Left ventricle myocardium superior (tissue), 1 donor: ENCODE measurements at regions not wholly inside any gene's neighbourhood (a gene's known extent, or its start where the extent isn't known, plus 50 kb on each side); places are given as distances from the start of the nearest gene placed in this dataset.
A peak's percentile ranks its signal among the peaks of the same experiment; 100 is the strongest.

ENCODE experiments used
- ATAC-seq: fragments of 200-7000 bp; cut with Tn5 transposase; one replicate; pipeline ENCODE4 v1.9.1; 2020; ENCODE audit warnings: mild to moderate bottlenecking, moderate library complexity
- DNase-seq: peaks from one replicate; pipeline ENCODE4 v3.0.0-alpha.2; 2020
- intact Hi-C: fragments of 100-400 bp; cut with micrococcal nuclease; formaldehyde crosslinking; loops from one replicate; pipeline ENCODE4 v1.11.0; 2022
- donor health status: DM: no; HTN: yes; CAD: no; lungs with severe emphysema.

GRCh38 chr12:124452576-124453331 lies 114.7 kb downstream of the NCOR2 start:
- DNase-seq (peak; percentile 33), ATAC-seq (no peak)
- intact Hi-C loops = no loop called here

- intact Hi-C loops = no loop called here
- DNase-seq (no peak), ATAC-seq (no peak)
Measured at GRCh38 chr12:124451637-124452243, 115.7 kb downstream of the NCOR2 start.

GRCh38 chr12:124451016-124451415 lies 116.4 kb downstream of the NCOR2 start:
- intact Hi-C loops = no loop called here
- DNase-seq (peak; percentile 33), ATAC-seq (no peak)

DNA sequence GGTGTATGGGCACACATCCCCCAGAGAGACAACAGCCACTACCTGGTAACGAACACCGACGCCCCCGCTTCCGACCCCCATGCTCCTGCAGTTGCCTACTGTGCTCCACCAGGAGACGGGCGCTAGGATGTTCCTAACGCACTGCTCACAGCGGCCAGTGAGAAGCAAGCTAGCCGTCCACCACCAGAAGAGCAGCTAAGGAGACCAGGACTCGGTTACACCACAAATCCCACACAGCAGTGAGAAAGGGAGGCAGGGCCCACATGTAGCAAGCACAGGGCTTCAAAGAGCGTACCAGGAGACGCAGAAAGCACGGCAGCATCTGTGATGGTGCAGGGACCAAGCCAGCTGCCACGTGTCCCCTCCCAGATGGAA lies 117.0 kb downstream of the NCOR2 start:
- DNase-seq (peak; percentile 25), ATAC-seq (no peak)
- intact Hi-C loops = no loop called here

DNA sequence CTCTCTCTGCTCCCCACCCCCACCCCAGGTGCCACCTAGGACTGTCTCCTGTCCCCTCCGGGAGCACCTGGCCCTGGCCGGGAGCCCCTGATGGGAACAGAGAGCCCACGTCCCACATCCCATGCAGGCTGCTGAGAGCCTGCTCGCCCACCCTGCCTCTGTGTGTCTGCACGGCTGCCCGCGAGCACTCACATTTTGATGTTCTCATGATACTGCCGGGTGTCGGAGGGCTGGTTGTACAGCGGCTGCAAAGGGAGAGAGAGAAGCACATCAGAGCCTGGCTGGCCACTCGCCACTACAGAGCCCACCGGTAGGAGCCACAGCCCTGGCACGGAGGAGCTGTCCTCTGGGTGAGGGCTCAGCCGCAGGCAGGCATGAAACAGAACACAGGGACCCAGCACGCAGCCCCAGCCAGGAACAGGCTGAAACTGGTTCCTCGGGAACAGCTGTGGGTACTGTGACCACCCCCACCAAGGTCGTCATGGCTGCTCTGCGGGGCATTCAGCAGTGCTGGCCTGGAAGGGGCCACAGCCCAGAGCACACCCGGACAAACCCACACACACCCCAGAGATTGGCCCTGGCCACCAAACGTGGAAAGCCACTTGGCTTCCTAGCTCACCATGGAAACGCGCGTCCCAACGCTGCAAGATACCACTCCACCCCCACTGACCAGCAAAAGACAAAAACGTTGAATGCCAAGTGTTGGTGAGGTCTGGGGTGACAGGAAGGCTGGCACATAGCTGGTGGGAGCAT lies 117.6 kb downstream of the NCOR2 start:
- intact Hi-C loops = no loop called here
- no peak for DNase-seq
- ATAC-seq = no peak

- intact Hi-C loops = no loop called here
- no peak for ATAC-seq
- DNase-seq = no peak
Measured at GRCh38 chr12:124448955-124449622, 118.3 kb downstream of the NCOR2 start.

DNA sequence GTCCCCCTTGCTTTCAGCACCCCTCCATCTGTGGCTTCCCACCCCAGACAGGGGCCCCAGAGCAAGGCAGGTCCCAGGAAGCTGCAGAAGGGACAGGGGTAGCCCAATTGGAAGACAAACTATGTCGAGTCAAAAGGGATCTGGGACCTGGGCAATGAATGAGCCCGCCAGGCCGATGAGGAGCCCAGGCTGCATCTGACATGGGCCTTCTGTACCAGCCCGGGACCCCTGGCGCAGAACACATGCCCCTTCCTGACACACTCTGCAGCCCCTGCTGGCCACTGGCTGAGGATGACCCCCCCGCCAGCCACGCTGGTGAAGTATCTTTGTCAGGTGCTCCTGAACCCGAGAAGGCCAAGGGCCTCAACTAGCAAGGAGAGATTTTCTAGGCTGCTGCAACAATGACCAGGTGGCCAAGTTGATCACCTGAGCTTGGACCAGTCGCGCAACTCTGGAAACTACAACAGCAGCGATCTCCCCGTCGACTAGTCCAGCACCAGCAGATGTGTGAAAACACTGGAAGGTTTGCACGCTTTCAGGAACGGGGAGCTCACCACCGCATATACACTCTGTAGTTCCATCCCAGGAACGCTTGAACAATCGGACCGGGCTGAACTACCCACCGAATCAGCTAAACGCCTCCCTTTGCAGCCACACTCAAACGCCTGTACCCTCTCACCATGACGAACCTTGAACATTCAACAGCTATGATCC lies 119.0 kb downstream of the NCOR2 start:
- intact Hi-C loops = no loop called here
- ATAC-seq (no peak), DNase-seq (no peak)

DNA sequence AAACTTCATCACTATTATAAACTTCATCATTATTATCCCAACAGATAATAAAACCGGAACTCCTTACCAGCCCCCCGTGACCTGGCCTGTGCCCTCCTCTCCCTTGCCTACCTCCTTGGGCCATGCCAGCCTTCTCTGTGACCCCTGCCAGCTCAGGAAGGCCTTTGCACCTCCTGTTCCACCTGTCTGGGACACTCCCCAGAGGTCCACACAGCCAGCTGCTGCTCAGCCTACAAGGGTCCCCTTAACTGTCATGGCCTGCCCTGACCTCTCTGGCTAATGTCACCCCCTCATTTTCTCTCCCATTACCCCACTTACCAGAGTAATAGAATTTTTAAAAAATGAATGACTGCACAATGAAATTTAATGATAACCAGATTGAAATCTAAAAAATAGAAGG lies 121.0 kb downstream of the NCOR2 start:
- DNase-seq (peak; percentile 13), ATAC-seq (no peak)
- intact Hi-C loops = no loop called here

DNA sequence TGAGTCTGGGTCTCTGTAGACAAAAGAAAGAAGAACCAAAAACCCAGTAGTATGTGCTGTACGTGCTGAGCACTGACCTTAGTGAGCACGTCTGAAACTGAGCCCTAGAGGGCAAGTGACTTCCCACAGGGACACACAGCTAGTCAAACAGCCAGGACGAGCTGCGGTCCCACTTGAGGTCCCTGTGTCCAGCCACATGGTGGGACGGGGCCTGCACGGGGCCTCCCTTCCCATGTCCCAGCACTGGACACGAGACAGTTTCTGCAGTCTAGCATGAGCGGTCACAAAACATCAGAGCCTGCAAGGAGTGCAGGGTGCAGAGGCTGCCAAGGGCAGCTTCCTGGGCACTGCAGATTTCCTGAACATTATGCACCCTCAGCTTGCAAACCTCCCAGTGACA lies 121.6 kb downstream of the NCOR2 start:
- no peak for ATAC-seq
- peak; percentile 15 for DNase-seq

DNA sequence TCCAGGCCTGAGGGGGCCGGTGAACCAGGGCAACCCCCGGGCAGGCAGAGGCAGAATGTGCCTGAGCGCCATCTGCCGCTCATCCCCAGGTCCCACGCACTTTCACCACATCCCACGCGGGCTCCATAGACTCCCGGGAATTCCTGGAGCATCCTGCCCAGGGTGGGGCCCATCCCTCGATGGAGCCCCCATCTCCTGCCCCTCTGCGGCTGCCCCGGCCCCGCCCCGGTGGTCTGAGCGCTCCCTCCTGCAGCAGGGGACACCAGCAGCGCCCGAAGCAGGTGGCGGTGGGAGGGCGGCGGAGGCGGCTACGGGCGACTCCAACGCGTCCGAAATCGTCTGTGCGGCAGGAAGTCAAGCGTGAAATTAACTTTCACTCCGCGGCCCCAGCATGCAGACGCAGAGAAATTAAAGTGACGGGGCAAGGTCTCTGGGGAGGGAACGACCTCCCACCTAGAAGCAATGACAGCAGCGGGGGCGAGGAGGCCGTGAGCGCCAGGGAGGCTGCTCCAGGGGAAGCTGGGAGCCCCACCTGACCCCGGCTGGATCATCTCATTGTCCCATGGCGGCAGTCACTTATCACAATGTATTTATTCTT lies 122.2 kb downstream of the NCOR2 start:
- DNase-seq = peak; percentile 27
- intact Hi-C loops = no loop called here
- ATAC-seq = no peak

More for the DNA sequence above, 121.6 kb downstream of the NCOR2 start:
- intact Hi-C loops = no loop called here

DNA sequence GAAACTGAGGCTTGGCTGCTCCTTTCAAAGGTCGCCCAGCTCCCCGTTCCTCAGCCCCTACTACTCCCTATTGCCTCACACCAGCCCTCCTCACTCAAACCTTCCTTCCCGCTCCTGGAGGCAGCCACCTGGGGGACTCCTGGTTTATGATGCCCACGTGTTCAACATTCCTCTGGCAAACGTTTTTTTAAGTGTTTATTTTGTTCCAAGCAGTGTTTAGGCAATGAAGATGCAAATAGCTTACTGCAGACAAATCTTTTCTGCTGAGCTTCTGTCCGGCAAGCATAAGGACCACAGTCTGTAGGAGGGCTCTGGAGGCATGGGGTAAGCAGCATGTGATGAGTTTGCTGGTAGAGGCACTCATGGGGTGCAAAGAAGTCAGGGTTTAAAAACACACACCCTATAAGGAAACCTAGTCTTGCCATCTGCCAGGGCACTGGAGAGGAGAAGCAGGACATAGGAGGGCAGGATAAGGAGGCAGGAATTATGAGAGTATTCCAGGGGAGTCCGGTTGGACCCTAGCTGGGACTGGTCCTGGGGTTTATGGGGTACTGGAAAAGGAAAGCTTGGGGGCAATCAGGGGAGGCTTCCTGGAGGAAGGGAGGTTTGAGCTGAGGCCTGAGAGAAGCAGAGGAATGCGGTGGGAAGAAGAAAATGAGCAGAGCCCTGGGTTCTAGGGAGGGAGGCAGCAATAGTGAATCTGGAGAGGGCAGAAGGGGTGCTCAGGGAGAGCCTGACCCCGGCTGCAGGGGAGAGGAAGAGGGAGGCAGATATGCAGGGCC lies 123.3 kb downstream of the NCOR2 start:
- ATAC-seq (no peak), DNase-seq (peak; percentile 7)
- intact Hi-C loops = no loop called here

- ATAC-seq (no peak), DNase-seq (no peak)
- intact Hi-C loops = no loop called here
Measured at GRCh38 chr12:124442772-124443445, 124.5 kb downstream of the NCOR2 start.

DNA sequence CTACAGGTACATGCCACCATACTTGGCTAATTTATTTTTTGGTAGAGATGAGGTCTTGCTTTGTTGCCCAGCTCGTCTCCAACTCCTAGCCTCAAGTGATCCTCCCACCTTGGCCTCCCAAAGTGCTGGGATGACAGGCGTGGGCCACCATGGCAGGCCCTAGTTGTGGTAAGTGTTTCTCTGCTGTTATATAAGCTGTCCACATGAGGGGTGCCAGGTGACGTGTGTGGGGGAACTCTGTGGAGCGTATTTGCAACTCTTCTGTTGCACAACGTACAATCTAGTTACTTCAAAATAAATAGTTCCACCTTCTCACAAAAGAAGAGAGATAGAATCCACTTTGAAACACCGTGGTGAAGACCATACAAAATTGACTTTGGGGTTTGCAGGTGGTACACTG lies 125.1 kb downstream of the NCOR2 start:
- intact Hi-C loops = no loop called here
- ATAC-seq = no peak
- DNase-seq = no peak

DNA sequence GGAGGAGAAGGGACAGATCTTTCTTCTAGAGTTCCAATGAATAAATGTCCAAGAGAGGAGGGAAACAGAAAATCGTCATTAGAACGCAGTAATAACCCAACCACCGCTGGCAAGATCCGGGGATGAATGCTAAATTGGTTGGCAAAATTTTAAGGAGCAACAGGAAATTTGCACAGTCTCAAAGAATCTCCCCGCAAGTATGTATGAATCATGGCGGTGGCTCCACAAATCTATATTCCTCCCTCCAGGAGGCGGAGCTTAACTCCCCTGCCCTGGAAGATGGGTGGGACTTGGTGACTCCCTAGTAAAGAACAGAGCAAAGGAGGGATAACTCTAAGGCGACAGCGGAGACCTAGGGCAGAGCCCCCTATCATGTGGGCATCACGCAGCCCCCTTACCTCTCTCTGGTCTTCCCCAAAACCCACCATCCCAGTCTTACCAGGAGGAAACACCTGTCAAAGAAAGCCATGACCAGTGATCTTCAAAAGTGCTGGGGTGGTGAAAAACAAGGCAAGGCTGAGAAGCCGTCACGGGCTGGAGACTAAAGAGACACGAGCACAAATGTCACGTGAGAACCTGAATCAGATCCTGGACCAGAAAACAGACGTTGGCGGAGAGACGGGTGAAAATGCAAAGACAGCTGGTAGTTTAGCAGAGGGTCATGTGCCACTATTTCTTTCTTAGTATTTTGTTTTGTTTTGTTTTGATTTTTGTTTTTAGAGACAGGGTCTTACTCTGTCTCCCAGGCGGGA lies 125.8 kb downstream of the NCOR2 start:
- intact Hi-C loops = no loop called here
- ATAC-seq (peak; percentile 19), DNase-seq (no peak)

DNA sequence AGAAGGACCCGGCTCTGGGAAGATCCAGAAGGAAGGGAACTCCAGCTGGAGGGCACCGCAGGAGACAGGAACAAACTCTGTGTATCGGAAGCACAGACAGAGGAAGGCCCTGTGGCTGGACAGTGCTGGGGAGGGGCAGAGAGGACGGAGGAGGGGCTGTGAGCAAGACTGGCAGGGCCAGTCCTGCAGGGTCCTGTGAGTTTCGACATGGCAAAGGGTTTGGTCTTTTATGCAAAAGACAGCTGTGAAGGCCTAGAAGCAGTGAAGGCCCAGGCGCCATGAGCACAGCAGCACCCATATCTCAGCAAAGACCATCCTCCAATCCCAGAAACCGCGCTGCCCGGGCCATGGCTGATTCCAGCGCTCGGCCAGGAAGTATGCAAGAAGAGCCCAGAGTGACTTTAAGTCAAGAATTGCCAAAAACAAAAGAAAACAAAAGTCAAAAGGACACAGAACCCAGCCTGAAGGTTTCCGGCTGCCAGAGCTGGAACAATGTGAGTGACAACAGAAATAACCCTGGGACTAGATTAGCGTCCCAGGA lies 126.5 kb downstream of the NCOR2 start:
- peak; percentile 50 for DNase-seq
- intact Hi-C loops = no loop called here
- peak; percentile 27 for ATAC-seq

DNA sequence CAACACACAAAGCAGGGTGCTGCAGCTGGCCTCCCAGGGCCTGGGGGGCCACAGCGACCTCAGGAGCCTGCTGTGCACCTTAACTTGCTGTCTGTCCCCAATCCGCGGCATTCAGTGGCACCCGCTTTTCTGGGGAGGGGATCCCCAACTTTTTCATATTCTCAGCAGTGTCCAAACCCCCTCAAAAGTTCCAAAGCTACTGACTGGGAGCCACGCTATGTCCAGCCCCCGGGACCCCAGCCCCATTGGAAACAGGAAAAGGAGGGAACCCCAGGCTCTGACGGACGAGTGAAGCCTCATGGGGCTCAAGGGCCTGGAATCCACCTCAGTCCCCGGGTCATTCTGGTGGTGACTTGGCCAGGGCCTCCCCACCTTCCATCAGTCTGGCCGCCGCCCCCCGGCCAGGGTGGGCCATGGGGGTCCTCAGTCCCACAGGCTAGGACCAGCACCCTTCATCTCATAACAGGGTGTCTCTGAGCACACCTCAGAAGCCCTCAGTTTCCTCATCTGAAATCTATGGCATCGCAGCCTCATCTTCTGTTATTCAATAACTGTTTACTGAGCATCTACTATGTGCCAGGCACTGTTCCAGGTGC lies 127.3 kb downstream of the NCOR2 start:
- intact Hi-C loops = no loop called here
- no peak for DNase-seq
- no peak for ATAC-seq
